A549 (cell line): ENCODE measurements at regions not wholly inside any gene's neighbourhood (a gene's known extent, or its start where the extent isn't known, plus 50 kb on each side); places are given as distances from the start of the nearest gene placed in this dataset.

Experiments
- ATAC-seq, 2 experiments: fragments of 200-7000 bp in 1 of 2; fragments of >200 bp in 1 of 2; cut with Nextera tagmentation in 1 of 2; cut with Tn5 transposase in 1 of 2; 3 replicates each; pipeline versions ENCODE4 v1.8.0 to v1.9.1; 2018 to 2020; ENCODE audit warnings: mild to moderate bottlenecking in 1 of 2, moderate library complexity in 1 of 2
- CTCF ChIA-PET: fragments of 300-600 bp; sonication (Branson Sonifier 250); formaldehyde crosslinking; extraction: SDS; loops from one replicate; lab custom pipeline; 2021; ENCODE audit warnings: antibody characterized with exemption, inconsistent platforms; lab: Yijun Ruan, JAX
- POLR2A ChIA-PET: fragments of 350-600 bp; formaldehyde crosslinking; extraction: SDS; loops from one replicate; lab custom pipeline; 2021; ENCODE audit warnings: antibody characterized with exemption, inconsistent platforms; lab: Yijun Ruan, JAX
- DNase-seq, 2 experiments: peaks; one replicate each; pipeline versions ENCODE4 v3.0.0 to v3.0.0-alpha.2; 2011 to 2016; ENCODE audit warnings: low read depth in 1 of 2, low spot score in 1 of 2
- FAIRE-seq: peaks from 2 replicates; lab custom pipeline; 2011; peaks lifted over from hg19 to GRCh38; lab: Jason Lieb, UNC
- H3K27ac ChIP-seq, 2 experiments: fragments of >200 bp; sonication (Bioruptor Twin); formaldehyde crosslinking; 3 replicates each; pipeline ENCODE4 v1.5.1; 2016 to 2017
- H3K4me1 ChIP-seq: fragments of >200 bp; sonication (Bioruptor Twin); formaldehyde crosslinking; 3 replicates; pipeline ENCODE4 v1.6.1; 2016
- H3K4me2 ChIP-seq: fragments of >200 bp; sonication (Bioruptor Twin); formaldehyde crosslinking; 3 replicates; pipeline ENCODE4 v1.6.1; 2016
- H3K4me3 ChIP-seq: fragments of >200 bp; sonication (Bioruptor Twin); formaldehyde crosslinking; 3 replicates; pipeline ENCODE4 v1.5.1; 2016
- H3K9me3 ChIP-seq: fragments of >200 bp; sonication (Bioruptor Twin); formaldehyde crosslinking; 3 replicates; pipeline ENCODE4 v1.6.1; 2016
- CBX2 ChIP-seq: fragments of 200-600 bp; sonication (generic); IDR thresholded peaks from 2 replicates; pipeline ENCODE4 v1.6.1; 2016; ENCODE audit warnings: low read depth, mild to moderate bottlenecking, borderline replicate concordance
- CEBPB ChIP-seq, 2 experiments: fragments of >200 bp in 1 of 2; sonication (Bioruptor Twin) in 1 of 2; formaldehyde crosslinking in 1 of 2; IDR thresholded peaks; 2 replicates each; pipeline ENCODE4 v1.6.1; 2012 to 2016
- EHF ChIP-seq: fragments of 250-450 bp; sonication (Bioruptor Pico); IDR thresholded peaks from 2 replicates; pipeline ENCODE4 v1.5.0; 2020; ENCODE audit warnings: mild to moderate bottlenecking
- EHMT2 ChIP-seq: fragments of 200-600 bp; sonication (generic); IDR thresholded peaks from 2 replicates; pipeline ENCODE4 v1.6.1; 2016; ENCODE audit warnings: antibody characterized with exemption, low read depth, mild to moderate bottlenecking, moderate library complexity
- ELK1 ChIP-seq: fragments of 150-350 bp; IDR thresholded peaks from 2 replicates; pipeline ENCODE4 v1.6.1; 2014; ENCODE audit warnings: low read depth, mild to moderate bottlenecking, low read length
- EP300 ChIP-seq, 2 experiments: fragments of >200 bp; sonication (Bioruptor Twin); formaldehyde crosslinking; IDR thresholded peaks; 2 replicates in 1 of 2; 3 replicates in 1 of 2; pipeline ENCODE4 v1.6.1; 2016 to 2017
- HEYL ChIP-seq: fragments of 250-450 bp; sonication (Bioruptor Pico); IDR thresholded peaks from 2 replicates; pipeline ENCODE4 v1.8.0; 2021; ENCODE audit warnings: mild to moderate bottlenecking, moderate library complexity
- HMGXB4 ChIP-seq: fragments of 250-450 bp; sonication (Bioruptor Pico); IDR thresholded peaks from 2 replicates; pipeline ENCODE4 v1.5.0; 2021; ENCODE audit warnings: mild to moderate bottlenecking, moderate library complexity, borderline replicate concordance
- HOXA7 ChIP-seq: fragments of 250-450 bp; sonication (Bioruptor Pico); IDR thresholded peaks from 2 replicates; pipeline ENCODE4 v1.5.0; 2020; ENCODE audit warnings: mild to moderate bottlenecking, moderate library complexity
- MYC ChIP-seq: IDR thresholded peaks from 2 replicates; pipeline ENCODE4 v1.6.1; 2012; ENCODE audit warnings: mild to moderate bottlenecking, inconsistent platforms, low read length, improper control_type of control experiment, borderline replicate concordance
- NFE2L2 ChIP-seq: fragments of 150-350 bp; conservative IDR thresholded peaks from 2 replicates; pipeline ENCODE4 v1.6.1; 2014; ENCODE audit warnings: low read length
- PBX3 ChIP-seq: IDR thresholded peaks from 2 replicates; pipeline ENCODE4 v1.6.1; 2012
- POLR2A ChIP-seq: IDR thresholded peaks from 2 replicates; pipeline ENCODE4 v1.6.1; 2012; ENCODE audit warnings: mild to moderate bottlenecking, low read length
- RARB ChIP-seq: fragments of 250-450 bp; sonication (Bioruptor Pico); IDR thresholded peaks from 2 replicates; pipeline ENCODE4 v1.8.0; 2021; ENCODE audit warnings: mild to moderate bottlenecking, moderate library complexity
- SMC3 ChIP-seq: fragments of >200 bp; sonication (Bioruptor Twin); formaldehyde crosslinking; IDR thresholded peaks from 3 replicates; pipeline ENCODE4 v1.6.1; 2018; ENCODE audit warnings: inconsistent platforms
- TP53 ChIP-seq: fragments of 250-450 bp; sonication (Bioruptor Pico); IDR thresholded peaks from 2 replicates; pipeline ENCODE4 v1.5.0; 2021; ENCODE audit warnings: mild to moderate bottlenecking, moderate library complexity
- ZC3H11A ChIP-seq: fragments of 450-650 bp; IDR thresholded peaks from 2 replicates; pipeline ENCODE4 v1.6.1; 2014; ENCODE audit warnings: antibody characterized with exemption, mild to moderate bottlenecking
- ZNF302 ChIP-seq: fragments of 250-450 bp; sonication (Bioruptor Pico); IDR thresholded peaks from 2 replicates; pipeline ENCODE4 v1.9.0; 2021; ENCODE audit warnings: inconsistent platforms, mild to moderate bottlenecking, moderate library complexity
- WGBS: methylation state at CpG from one replicate; pipeline ENCODE4 v1.1.6; 2017; ENCODE audit errors: missing lambda C conversion rate; 5-methylcytosine and 5-hydroxymethylcytosine counted together
- TF ChIP-seq, protein P1 (sequence below): fragments of 450-650 bp; IDR thresholded peaks from 2 replicates; pipeline ENCODE4 v1.6.1; 2014; ENCODE audit warnings: antibody characterized with exemption
- TF ChIP-seq, protein P2 (sequence below): fragments of >200 bp; sonication (Bioruptor Twin); formaldehyde crosslinking; IDR thresholded peaks from 3 replicates; pipeline ENCODE4 v1.5.1; 2016

DNA sequence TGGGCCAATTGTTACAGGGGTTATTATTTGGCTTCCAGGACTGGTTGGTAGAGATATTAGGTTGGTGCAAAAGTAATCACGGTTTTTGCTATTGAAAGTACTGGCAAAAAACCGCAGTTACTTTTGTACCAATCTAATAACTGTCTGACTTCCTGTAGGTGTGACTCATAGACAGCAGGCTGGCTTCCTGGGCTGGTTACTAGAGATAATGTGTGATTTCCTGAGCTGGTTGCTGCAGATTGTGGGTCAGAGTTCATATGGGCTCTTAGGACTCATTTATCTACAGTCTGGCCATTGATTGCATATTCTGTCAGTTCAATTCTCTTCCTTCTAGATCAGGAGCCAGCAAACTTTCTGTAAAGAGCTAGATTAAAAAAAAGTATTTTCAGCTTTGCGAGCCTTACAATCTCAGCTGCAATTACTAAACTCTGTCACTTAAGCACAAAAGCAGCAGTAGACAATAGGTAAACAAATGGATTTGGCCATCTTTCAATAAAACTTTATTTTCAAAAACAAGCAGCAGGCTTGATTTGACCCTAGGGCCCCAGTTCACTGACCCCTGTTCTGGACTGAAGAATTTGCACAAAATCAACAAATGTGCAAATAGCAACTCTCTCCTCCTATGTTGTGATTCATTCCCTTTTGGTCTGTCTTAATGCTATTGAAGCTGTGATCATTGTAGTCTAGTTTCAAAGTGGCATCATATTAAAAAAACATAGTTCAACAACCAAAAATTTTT lies 50.8 kb upstream of the BOD1L1 start:
- H3K27ac ChIP-seq: no peak overlapping the region
- POLR2A ChIA-PET: no interaction called here
- DNase-seq: no peak
- WGBS: 92% methylated on average over 3 of the region's 3 CpGs
- TF ChIP-seq HEYL (CRISPR knock-in tag) (no peak), POLR2A (no peak), EHF (CRISPR knock-in tag) (no peak), MYC (no peak), RARB (no peak), TP53 (no peak), ZNF302 (CRISPR knock-in tag) (no peak), HOXA7 (CRISPR knock-in tag) (no peak)
- TF ChIP-seq, protein P1, sequence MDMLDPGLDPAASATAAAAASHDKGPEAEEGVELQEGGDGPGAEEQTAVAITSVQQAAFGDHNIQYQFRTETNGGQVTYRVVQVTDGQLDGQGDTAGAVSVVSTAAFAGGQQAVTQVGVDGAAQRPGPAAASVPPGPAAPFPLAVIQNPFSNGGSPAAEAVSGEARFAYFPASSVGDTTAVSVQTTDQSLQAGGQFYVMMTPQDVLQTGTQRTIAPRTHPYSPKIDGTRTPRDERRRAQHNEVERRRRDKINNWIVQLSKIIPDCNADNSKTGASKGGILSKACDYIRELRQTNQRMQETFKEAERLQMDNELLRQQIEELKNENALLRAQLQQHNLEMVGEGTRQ: no peak
- H3K4me1 ChIP-seq: no peaks in the 10 kb centered on the region
- no peak for ATAC-seq
- no peak overlapping the region for H3K4me2 ChIP-seq
- no peak overlapping the region for H3K4me3 ChIP-seq
- CTCF ChIA-PET: no interaction called here
- no peak for FAIRE-seq
- no peaks in the 10 kb centered on the region for H3K9me3 ChIP-seq

- DNase-seq: no peak
- no peaks in the 10 kb centered on the region for H3K4me1 ChIP-seq
- CTCF ChIA-PET: no interaction called here
- TF ChIP-seq NFE2L2: no peak
- TF ChIP-seq, protein P1: no peak
- TF ChIP-seq CEBPB (IDR thresholded peaks at IDR 0.05): no peak
- no peak for TF ChIP-seq ZNF302 (CRISPR knock-in tag)
- TF ChIP-seq, protein P2, sequence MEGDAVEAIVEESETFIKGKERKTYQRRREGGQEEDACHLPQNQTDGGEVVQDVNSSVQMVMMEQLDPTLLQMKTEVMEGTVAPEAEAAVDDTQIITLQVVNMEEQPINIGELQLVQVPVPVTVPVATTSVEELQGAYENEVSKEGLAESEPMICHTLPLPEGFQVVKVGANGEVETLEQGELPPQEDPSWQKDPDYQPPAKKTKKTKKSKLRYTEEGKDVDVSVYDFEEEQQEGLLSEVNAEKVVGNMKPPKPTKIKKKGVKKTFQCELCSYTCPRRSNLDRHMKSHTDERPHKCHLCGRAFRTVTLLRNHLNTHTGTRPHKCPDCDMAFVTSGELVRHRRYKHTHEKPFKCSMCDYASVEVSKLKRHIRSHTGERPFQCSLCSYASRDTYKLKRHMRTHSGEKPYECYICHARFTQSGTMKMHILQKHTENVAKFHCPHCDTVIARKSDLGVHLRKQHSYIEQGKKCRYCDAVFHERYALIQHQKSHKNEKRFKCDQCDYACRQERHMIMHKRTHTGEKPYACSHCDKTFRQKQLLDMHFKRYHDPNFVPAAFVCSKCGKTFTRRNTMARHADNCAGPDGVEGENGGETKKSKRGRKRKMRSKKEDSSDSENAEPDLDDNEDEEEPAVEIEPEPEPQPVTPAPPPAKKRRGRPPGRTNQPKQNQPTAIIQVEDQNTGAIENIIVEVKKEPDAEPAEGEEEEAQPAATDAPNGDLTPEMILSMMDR: no peak
- TF ChIP-seq CBX2: no peak
- TF ChIP-seq EP300 (IDR thresholded peaks at IDR 0.05): no peak
- no peak for TF ChIP-seq SMC3
- TF ChIP-seq EHMT2: no peak
- TF ChIP-seq ZC3H11A: no peak
- TF ChIP-seq MYC: no peak
- TF ChIP-seq ELK1: no peak
- no peak for TF ChIP-seq PBX3
- TF ChIP-seq HMGXB4: no peak
- TF ChIP-seq, all 56 proteins: peak for 0
- Histone ChIP-seq H3K9me3 (no peaks in the 10 kb centered on the region; the same call in 2 of the 3 replicates), H3K4me2 (no peak overlapping the region), H3K27ac (no peak overlapping the region), H3K4me3 (no peak overlapping the region)
- POLR2A ChIA-PET: no interaction called here
- ATAC-seq (no peak), FAIRE-seq (no peak)
- 80% methylated on average over 2 of the region's 2 CpGs for WGBS
Measured at GRCh38 chr4:13681570-13681969, 54.0 kb upstream of the BOD1L1 start.
